ENCODE measurements at regions not wholly inside any gene's neighbourhood (a gene's known extent, or its start where the extent isn't known, plus 50 kb on each side); places are given as distances from the start of the nearest gene placed in this dataset.

DNA sequence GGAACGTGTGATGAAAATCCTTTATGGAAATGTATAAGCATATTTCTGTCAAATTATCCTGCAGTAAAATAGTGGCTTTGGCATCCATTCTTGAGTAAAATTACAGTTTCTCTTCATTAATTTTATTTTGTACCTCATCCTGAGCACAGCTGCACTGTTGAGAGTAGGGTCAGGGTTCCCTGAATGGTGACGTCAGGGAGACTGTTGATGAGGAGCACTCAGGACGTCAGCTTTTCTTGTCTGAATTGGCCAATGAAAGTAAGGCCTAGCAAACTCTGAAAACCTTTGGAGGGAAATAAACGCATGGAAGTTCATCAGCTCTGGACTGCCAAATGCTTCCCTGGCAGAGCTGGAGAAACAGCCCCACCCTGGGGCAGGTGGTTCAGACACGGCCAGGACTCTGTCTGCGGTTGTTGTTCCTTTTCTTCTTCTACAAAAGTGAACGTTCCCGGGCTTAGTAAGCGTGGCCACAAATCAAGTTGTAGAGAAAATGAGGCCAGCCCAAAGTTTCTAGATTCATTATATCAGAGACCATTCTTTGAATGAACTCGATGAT lies 179.7 kb upstream of the EXOC2 start:
- TF ChIP-seq POLR2AphosphoS5 (IDR thresholded peaks at IDR 0.05; ENCODE audit: low read depth, low read length) = no peak
- TF ChIP-seq TAF1 (IDR thresholded peaks at IDR 0.05; ENCODE audit: borderline replicate concordance, insufficient read depth, low read length) = no peak
- TF ChIP-seq SIN3A (IDR thresholded peaks at IDR 0.05; ENCODE audit: borderline replicate concordance, insufficient read depth, low read length) = no peak
- TF ChIP-seq, protein P1, sequence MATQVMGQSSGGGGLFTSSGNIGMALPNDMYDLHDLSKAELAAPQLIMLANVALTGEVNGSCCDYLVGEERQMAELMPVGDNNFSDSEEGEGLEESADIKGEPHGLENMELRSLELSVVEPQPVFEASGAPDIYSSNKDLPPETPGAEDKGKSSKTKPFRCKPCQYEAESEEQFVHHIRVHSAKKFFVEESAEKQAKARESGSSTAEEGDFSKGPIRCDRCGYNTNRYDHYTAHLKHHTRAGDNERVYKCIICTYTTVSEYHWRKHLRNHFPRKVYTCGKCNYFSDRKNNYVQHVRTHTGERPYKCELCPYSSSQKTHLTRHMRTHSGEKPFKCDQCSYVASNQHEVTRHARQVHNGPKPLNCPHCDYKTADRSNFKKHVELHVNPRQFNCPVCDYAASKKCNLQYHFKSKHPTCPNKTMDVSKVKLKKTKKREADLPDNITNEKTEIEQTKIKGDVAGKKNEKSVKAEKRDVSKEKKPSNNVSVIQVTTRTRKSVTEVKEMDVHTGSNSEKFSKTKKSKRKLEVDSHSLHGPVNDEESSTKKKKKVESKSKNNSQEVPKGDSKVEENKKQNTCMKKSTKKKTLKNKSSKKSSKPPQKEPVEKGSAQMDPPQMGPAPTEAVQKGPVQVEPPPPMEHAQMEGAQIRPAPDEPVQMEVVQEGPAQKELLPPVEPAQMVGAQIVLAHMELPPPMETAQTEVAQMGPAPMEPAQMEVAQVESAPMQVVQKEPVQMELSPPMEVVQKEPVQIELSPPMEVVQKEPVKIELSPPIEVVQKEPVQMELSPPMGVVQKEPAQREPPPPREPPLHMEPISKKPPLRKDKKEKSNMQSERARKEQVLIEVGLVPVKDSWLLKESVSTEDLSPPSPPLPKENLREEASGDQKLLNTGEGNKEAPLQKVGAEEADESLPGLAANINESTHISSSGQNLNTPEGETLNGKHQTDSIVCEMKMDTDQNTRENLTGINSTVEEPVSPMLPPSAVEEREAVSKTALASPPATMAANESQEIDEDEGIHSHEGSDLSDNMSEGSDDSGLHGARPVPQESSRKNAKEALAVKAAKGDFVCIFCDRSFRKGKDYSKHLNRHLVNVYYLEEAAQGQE (IDR thresholded peaks at IDR 0.05; ENCODE audit: insufficient read depth in 1 of 2, low read depth in 2 of 2, low read length in 2 of 2) = no peak
- TF ChIP-seq FOXP2 (optimal IDR thresholded peaks at IDR 0.05; ENCODE audit: borderline replicate concordance, extremely low read depth, extremely low read length, insufficient read depth) = no peak

DNA sequence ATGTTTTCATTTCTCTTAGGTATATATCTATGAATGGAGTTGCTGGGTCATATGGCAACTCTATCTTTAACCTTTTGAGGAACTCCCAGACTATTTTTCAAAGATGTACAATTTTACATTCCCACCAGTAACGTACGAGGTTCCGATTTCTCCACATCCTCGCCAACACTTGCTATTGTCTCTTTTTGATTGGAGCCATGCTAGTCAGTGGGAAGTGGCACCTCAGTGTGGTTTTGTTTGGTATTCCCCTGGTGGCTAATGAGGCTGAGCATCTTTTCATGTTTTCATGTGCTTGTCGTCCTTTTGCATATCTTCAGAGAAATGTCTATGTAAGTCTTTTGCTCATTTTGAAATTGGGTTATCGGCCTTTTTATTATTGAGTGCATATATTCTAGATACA lies 178.6 kb upstream of the EXOC2 start:
- TF ChIP-seq POLR2AphosphoS5 (IDR thresholded peaks at IDR 0.05; ENCODE audit: low read depth, low read length) (no peak), FOXP2 (optimal IDR thresholded peaks at IDR 0.05; ENCODE audit: borderline replicate concordance, extremely low read depth, extremely low read length, insufficient read depth) (no peak), TAF1 (IDR thresholded peaks at IDR 0.05; ENCODE audit: borderline replicate concordance, insufficient read depth, low read length) (no peak)

DNA sequence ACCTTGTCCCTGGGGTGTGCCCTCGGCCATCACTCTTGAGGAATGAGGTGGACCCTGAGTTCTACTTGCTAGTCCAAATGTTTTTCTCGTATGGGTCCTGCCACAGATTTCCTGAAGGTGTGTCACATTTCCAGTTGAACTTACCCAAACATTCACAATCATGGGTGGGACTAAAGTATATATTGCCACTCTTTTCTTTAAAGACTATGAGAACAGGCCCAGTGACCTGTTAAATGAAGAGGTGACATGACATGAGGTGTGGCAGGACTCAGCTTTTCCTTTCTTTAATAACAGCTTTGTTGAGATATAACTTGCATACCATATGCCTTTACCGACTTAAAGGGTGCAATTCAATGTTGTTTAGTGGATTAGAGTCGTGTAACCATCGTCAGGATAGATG lies 177.2 kb upstream of the EXOC2 start:
- TF ChIP-seq SIN3A (IDR thresholded peaks at IDR 0.05; ENCODE audit: borderline replicate concordance, insufficient read depth, low read length) (no peak), FOXP2 (optimal IDR thresholded peaks at IDR 0.05; ENCODE audit: borderline replicate concordance, extremely low read depth, extremely low read length, insufficient read depth) (no peak), POLR2AphosphoS5 (IDR thresholded peaks at IDR 0.05; ENCODE audit: low read depth, low read length) (no peak), TAF1 (IDR thresholded peaks at IDR 0.05; ENCODE audit: borderline replicate concordance, insufficient read depth, low read length) (no peak)
- TF ChIP-seq, protein P1 (IDR thresholded peaks at IDR 0.05; ENCODE audit: insufficient read depth in 1 of 2, low read depth in 2 of 2, low read length in 2 of 2) = no peak

DNA sequence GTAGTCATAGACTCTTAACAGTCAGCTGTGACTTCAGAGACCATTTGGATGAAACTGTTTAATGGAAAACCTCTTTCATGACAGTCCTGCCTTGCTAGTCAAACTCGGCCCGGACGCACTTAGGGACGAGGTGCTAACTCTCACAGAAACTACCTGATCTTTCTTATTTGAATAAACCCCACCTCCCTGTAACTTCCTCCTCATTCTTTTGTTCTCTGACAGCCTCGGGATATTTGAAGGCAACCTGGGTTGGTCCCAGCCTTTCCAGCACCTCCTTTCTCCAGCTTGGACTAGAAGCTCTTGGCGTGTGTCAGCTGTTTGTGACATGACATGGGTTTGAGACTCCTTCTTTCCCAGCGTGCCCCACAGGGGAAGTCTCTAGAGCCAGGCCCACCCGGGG lies 175.3 kb upstream of the EXOC2 start:
- TF ChIP-seq, protein P1 (IDR thresholded peaks at IDR 0.05; ENCODE audit: insufficient read depth in 1 of 2, low read depth in 2 of 2, low read length in 2 of 2) = no peak
- TF ChIP-seq SIN3A (IDR thresholded peaks at IDR 0.05; ENCODE audit: borderline replicate concordance, insufficient read depth, low read length) (no peak), FOXP2 (optimal IDR thresholded peaks at IDR 0.05; ENCODE audit: borderline replicate concordance, extremely low read depth, extremely low read length, insufficient read depth) (no peak), TAF1 (IDR thresholded peaks at IDR 0.05; ENCODE audit: borderline replicate concordance, insufficient read depth, low read length) (no peak), POLR2AphosphoS5 (IDR thresholded peaks at IDR 0.05; ENCODE audit: low read depth, low read length) (no peak)

DNA sequence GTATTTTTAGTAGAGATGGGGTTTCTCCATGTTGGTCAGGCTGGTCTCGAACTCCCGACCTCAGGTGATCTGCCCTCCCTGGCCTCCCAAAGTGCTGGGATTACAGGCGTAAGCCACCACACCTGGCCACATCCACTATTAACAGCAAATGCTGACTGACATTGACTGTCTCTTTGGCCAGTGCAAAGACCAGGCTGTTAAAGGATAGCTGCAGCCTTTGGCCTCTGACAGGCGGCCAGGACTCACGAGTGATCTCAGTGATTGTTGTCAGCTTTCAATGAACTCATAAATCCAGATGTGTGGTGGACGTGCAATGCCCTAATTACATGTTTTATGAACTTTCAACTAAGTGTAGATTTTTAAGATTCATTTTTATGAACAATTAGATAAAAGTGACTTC lies 174.4 kb upstream of the EXOC2 start:
- TF ChIP-seq, protein P1 (IDR thresholded peaks at IDR 0.05; ENCODE audit: insufficient read depth in 1 of 2, low read depth in 2 of 2, low read length in 2 of 2) = no peak
- TF ChIP-seq POLR2AphosphoS5 (IDR thresholded peaks at IDR 0.05; ENCODE audit: low read depth, low read length) = no peak
- TF ChIP-seq TAF1 (IDR thresholded peaks at IDR 0.05; ENCODE audit: borderline replicate concordance, insufficient read depth, low read length) = no peak
- no peak for TF ChIP-seq SIN3A (IDR thresholded peaks at IDR 0.05; ENCODE audit: borderline replicate concordance, insufficient read depth, low read length)
- TF ChIP-seq FOXP2 (optimal IDR thresholded peaks at IDR 0.05; ENCODE audit: borderline replicate concordance, extremely low read depth, extremely low read length, insufficient read depth) = no peak
